Lower lobe of right lung (tissue), 2 donors: ENCODE measurements at regions not wholly inside any gene's neighbourhood (a gene's known extent, or its start where the extent isn't known, plus 50 kb on each side); places are given as distances from the start of the nearest gene placed in this dataset.

ENCODE experiments used
- ATAC-seq, 2 donors: fragments of 200-7000 bp; cut with Tn5 transposase; one replicate each; pipeline ENCODE4 v1.9.1; 2020 to 2022; ENCODE audit warnings: mild to moderate bottlenecking in 2 of 2, moderate library complexity in 2 of 2
- DNase-seq: peaks from one replicate; pipeline ENCODE4 v3.0.0-alpha.2; 2020
- H3K27ac ChIP-seq: fragments of 200-600 bp; one replicate; pipeline ENCODE4 v1.8.0; 2022
- H3K27me3 ChIP-seq: fragments of 200-600 bp; one replicate; pipeline ENCODE4 v1.8.0; 2022; ENCODE audit warnings: low read depth
- H3K36me3 ChIP-seq: fragments of 200-600 bp; one replicate; pipeline ENCODE4 v1.8.0; 2022; ENCODE audit warnings: mild to moderate bottlenecking
- H3K4me1 ChIP-seq: fragments of 200-600 bp; one replicate; pipeline ENCODE4 v1.8.0; 2022
- H3K4me3 ChIP-seq: fragments of 200-600 bp; one replicate; pipeline ENCODE4 v1.8.0; 2022; ENCODE audit warnings: mild to moderate bottlenecking
- H3K9me3 ChIP-seq: fragments of 200-600 bp; one replicate; pipeline ENCODE4 v1.8.0; 2022
- intact Hi-C: fragments of 100-400 bp; cut with DNase I; formaldehyde crosslinking; loops from one replicate; pipeline ENCODE4 v1.11.0; 2022
- TF ChIP-seq, protein P1 (sequence below): fragments of 200-600 bp; IDR thresholded peaks from one replicate; pipeline ENCODE4 v1.8.0; 2022; ENCODE audit warnings: antibody characterized with exemption, mild to moderate bottlenecking
- donor health status: DM: no; HTN: yes; CAD: no; lungs with severe emphysema.

DNA sequence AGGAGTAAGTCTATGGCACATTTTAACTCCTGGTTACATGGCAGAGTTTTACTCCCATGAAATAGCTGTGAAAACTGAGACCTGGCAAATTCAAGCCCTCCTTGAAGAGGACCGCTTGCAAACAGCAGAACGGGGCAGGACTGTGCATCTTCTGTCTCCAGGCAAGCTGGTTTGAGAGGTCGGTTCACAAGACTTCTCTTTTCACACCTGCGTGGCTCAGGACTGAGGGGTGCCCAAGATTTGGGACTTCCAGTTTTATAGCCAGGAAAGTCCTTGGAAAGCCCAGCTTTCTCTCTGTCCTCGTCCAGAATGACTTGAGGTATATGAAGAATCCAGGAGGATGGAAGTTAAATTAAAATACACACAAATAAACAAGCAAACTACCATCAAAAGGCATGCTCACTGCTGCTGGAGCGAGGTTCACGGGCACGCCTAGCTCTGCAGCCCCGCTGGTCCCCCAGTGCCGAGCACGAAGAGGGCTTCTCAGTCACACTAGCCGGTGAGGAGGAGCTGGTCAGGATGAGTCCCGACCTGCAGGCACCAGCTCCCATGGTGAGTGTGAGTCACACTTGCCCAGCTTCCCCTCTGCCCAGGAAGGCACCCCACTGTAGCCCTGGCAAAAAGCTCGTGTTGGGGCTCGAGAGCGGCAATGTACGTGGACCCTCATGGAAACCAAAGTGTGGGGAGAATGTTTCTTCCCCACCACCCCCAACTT lies 1382.4 kb downstream of the BRD1 start:
- ATAC-seq (no peak), DNase-seq (peak; percentile 5)
- Histone ChIP-seq H3K27me3 (peaks cover 5% of the 10 kb centered on the region), H3K27ac (no peak overlapping the region), H3K4me3 (no peak overlapping the region), H3K9me3 (no peaks in the 10 kb centered on the region), H3K4me1 (peaks cover 3% of the 10 kb centered on the region), H3K36me3 (no peaks in the 10 kb centered on the region)
- intact Hi-C loops: no loop called here
- TF ChIP-seq, protein P1, sequence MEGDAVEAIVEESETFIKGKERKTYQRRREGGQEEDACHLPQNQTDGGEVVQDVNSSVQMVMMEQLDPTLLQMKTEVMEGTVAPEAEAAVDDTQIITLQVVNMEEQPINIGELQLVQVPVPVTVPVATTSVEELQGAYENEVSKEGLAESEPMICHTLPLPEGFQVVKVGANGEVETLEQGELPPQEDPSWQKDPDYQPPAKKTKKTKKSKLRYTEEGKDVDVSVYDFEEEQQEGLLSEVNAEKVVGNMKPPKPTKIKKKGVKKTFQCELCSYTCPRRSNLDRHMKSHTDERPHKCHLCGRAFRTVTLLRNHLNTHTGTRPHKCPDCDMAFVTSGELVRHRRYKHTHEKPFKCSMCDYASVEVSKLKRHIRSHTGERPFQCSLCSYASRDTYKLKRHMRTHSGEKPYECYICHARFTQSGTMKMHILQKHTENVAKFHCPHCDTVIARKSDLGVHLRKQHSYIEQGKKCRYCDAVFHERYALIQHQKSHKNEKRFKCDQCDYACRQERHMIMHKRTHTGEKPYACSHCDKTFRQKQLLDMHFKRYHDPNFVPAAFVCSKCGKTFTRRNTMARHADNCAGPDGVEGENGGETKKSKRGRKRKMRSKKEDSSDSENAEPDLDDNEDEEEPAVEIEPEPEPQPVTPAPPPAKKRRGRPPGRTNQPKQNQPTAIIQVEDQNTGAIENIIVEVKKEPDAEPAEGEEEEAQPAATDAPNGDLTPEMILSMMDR: no peak

DNA sequence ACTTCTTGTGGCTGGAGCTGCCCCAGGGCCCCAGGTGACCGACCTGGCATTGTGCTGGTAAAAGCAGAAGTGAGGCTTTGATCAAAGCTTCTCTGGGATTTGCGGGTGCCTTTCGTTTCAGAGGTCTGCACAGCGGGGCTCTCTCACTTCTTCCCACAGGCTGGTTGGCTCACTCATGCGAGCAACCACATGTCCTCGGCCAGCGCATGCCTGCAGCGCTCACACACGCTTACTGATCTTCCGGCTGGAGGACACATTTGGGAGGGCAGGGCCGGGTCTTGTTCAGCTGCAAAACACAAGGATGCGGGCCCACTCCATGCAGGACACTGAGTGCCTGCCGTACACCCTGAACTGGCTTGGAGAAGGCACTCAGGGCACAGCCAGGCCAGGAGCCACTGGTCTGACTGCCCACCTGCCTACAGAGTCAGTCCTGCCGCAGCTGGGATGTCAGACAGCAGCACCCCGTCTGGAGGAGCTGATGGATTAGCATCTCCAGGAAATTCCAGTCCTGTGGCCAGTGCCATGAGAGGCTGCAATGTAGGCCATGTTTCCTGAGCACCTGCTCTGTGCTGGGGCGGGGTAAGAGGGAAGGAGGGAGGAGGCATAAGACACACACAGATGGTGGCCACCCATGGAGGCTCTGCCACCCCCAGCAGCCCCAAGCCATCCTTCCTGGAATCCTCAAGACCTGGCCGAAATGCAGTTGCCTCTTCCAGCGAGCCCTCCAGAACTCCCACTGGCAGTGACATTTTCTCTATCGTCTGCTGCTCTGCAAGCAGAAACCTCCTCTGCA lies 1383.2 kb downstream of the BRD1 start:
- Histone ChIP-seq H3K36me3 (no peaks in the 10 kb centered on the region), H3K27ac (no peak overlapping the region), H3K9me3 (no peaks in the 10 kb centered on the region), H3K4me3 (no peak overlapping the region), H3K4me1 (peaks cover 2% of the 10 kb centered on the region), H3K27me3 (peaks cover 5% of the 10 kb centered on the region)
- intact Hi-C loops: no loop called here
- no peak for ATAC-seq
- TF ChIP-seq, protein P1: no peak
- DNase-seq: peak; percentile 27

DNA sequence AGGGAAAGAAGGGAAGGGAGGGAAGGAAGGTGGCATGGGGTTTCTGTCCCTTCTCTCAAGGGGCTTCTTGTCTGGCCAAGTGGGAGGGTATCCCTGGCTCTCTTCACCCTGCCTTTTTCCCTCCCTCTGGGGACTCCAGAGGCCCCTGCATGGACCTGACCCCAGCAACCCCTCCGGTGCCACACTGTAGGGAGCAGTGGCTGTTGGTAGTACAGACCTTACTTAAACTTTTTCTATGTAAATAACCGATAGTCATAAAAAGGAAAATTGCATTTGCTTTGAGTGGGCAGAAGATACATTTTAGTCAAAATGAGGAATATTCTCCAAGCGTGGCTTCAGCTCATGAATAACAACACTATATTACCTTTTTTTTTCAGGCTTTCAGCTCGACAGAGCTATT lies 1384.0 kb downstream of the BRD1 start:
- Histone ChIP-seq H3K27me3 (peaks cover 5% of the 10 kb centered on the region), H3K4me3 (no peak overlapping the region), H3K9me3 (no peaks in the 10 kb centered on the region), H3K4me1 (no peaks in the 10 kb centered on the region), H3K27ac (no peak overlapping the region), H3K36me3 (no peaks in the 10 kb centered on the region)
- DNase-seq: peak; percentile 8
- ATAC-seq: no peak
- TF ChIP-seq, protein P1: no peak
- intact Hi-C loops: no loop called here

DNA sequence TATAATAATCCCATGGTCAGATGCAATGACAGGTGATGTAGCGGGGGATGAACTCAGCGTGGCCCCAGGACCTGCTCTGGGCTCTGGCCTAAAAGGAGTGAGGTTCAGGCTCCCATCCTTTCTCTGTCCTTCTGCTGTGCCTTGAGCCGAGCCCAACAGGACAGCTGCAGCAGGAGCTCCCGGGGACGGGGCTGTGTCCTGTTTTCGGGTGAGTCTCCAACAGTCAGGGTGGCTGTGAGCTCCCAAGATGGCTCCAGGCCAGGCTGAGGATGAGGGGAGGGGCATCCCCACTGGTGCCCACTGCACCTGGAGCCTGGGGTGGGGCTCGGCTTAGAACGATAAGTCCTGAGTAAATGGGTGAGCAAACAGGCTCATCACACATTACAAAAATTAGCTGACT lies 1385.0 kb downstream of the BRD1 start:
- ATAC-seq (no peak), DNase-seq (peak; percentile 30)
- intact Hi-C loops: no loop called here
- Histone ChIP-seq H3K36me3 (no peaks in the 10 kb centered on the region), H3K4me3 (no peak overlapping the region), H3K27me3 (peaks cover 5% of the 10 kb centered on the region), H3K27ac (no peak overlapping the region), H3K4me1 (no peaks in the 10 kb centered on the region), H3K9me3 (no peaks in the 10 kb centered on the region)
- TF ChIP-seq, protein P1: no peak

DNA sequence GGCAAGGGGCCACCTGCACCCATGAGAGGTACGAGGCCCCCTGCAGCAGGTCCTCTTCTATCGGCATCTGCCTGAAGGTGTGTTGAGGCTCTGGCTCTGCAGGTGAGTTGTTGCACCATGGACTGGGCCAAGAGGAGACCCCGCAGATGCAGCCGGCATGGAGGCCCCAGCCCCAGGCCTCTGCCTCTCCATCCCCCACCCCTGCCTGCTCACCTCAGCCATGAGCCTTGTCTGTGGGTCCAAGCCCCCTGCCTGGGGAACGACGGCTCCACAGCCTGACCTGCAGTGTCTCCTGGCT lies 1386.2 kb downstream of the BRD1 start:
- H3K27ac ChIP-seq: no peak overlapping the region
- H3K4me3 ChIP-seq: no peak overlapping the region
- ATAC-seq (no peak), DNase-seq (peak; percentile 24)
- H3K27me3 ChIP-seq: no peaks in the 10 kb centered on the region
- TF ChIP-seq, protein P1: no peak
- intact Hi-C loops: no loop called here
- H3K36me3 ChIP-seq: no peaks in the 10 kb centered on the region
- H3K4me1 ChIP-seq: no peaks in the 10 kb centered on the region
- no peaks in the 10 kb centered on the region for H3K9me3 ChIP-seq
